T1000 (cell line): ENCODE measurements at regions not wholly inside any gene's neighbourhood (a gene's known extent, or its start where the extent isn't known, plus 50 kb on each side); places are given as distances from the start of the nearest gene placed in this dataset.
"Not testable (repeated sequence)": the region's sequence is repeated elsewhere in the genome, so short reads cannot be mapped to it uniquely, and the experiment has no call there.

Experiments used
- DNase-seq: peaks from one replicate; lab custom pipeline; 2025; ENCODE audit warnings: mixed read lengths; lab: John Stamatoyannopoulos, UW

DNA sequence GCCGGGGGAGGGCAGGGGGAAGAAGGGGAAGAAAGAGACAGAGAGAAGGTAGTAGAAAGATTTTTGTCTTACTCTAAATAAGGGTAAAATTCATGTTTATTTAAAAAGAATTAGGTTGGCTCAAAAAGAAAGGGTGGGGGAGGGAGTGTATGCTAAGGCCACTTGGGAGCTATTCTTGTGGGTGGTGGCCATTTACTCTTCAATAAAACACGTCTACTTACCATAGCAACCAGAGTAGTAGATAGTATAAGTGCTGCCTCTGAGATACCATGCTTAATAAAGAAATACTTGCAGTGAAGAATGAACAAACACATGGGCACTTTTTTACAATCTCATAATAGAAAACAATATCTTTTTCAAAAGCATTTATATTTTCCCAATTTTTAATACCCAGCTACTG is 538.1 kb upstream of the PTBP2 start:
- DNase-seq: no peak

GRCh38 chr1:96183928-96184327 is 537.7 kb upstream of the PTBP2 start:
- DNase-seq: no peak

GRCh38 chr1:96185181-96185580 is 536.4 kb upstream of the PTBP2 start:
- DNase-seq: no peak

GRCh38 chr1:96187020-96187419 is 534.6 kb upstream of the PTBP2 start:
- no peak for DNase-seq

- no peak for DNase-seq
Observed at GRCh38 chr1:96191165-96191564, 530.4 kb upstream of the PTBP2 start.

DNA sequence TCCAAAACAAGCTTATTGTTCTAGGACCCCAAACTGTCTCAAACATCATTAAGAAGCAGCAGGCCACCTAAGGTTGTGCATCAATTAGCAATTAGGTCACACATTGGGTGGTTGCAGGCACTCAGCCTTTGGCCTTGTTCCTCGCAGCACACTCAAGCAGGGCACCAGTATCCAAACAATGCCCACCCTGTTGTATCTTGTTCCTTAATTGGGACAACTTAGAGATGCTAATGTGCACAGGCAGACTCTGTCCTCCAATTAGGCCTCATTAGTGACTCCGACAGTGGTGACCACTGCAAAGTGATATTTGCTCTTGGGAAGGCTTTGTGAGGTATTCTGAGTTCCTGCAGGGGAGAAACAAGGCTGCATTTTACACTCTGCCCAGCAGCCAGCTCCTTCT is 515.1 kb upstream of the PTBP2 start:
- no peak for DNase-seq

DNA sequence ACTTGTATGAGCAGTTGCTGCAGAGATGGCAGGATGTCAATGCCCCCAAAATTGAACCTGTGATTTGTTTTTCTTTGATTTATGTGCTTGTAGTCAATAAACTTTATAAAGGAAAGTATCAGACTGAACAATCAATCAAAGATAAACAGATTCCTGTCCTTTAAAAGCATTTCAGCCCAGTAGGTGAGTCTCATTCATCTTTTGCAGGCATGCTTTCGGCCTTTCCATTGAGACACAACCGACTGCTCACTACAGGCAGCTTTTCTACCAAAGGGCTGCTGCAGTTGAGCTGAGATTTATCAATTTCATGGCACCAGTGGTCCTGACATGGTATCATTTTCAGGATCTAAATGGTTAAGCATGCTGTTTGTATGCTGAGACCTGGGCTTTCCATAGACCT is 513.6 kb upstream of the PTBP2 start:
- no peak for DNase-seq

DNA sequence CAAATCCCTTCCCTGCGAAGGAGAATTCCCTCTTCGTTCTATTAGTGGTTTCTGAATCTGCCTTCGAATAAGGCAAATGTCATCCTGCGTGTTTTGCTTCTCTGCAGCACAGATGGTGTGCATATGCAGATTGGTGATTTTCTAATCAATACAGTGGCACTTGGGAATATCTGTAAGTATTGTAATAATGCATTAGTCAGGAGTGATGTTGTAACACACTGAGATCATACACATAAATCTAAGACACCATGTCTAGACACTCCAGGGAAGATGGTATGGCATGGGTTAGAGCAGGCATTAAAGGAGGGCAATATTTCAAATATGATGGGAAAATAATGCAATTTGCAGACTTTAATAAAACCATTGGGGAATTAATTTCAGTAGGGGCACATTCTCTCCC is 513.2 kb upstream of the PTBP2 start:
- DNase-seq: no peak

- no peak for DNase-seq
Observed at GRCh38 chr1:96210054-96210453, 511.5 kb upstream of the PTBP2 start.

DNA sequence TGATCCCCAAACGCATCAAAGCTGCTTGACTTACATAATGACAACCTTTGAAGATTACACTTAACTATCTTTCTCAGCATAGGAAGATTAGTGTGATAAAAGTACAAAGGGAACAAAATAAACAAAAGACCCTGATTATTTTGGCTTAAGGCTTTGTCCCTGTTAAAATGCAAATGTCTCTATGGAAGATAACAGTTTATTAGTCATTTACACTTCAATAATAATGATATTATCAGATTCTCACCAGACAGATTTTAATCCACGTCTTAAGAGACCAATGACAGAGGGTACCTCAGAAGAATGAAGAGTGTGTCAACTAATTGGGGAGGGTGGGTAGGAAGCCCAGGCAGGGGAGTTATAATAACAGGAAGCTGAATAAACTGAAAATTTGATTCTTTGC is 510.4 kb upstream of the PTBP2 start:
- no peak for DNase-seq

- DNase-seq: no peak
Observed at GRCh38 chr1:96214982-96215381, 506.6 kb upstream of the PTBP2 start.

GRCh38 chr1:96220651-96221050 is 500.9 kb upstream of the PTBP2 start:
- DNase-seq: no peak

DNA sequence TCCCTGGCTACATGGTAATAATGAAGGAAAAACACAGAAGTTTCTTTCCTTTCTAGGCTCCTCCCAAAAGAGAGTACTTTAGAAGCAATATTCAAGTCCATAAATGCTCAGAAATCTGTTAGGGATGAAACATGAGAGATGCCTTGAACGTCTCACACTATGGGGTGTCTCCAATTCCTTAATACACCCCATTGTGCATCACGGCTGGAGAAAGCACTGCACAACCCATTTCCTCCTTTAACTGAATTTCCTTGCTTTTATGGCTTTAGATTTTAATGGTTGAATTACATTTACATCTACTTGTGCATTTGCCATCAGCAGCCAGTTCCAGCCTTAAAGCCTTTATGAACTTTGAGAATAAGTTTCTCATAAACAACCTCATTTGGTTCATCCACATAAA is 498.9 kb upstream of the PTBP2 start:
- no peak for DNase-seq

- DNase-seq: not testable (repeated sequence)
Observed at GRCh38 chr1:96224229-96224628, 497.4 kb upstream of the PTBP2 start.

DNA sequence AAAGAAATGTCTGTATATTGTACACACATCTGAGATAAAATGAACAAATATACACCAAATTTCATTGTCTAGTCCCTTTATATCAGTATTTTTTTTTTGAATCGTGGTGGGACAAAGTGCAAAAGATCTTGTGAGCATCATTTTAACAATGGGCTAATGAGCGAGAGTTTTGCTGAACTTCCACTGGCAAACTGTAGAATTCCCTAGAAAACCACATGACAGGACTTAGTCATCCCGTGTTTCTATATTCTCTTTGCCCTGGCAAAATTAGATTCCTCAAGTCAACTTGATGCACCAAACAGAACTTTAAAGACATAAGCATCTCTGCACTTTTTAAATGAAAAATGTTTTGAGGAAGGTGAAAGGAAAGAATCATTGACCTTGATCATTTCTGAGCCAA is 488.2 kb upstream of the PTBP2 start:
- no peak for DNase-seq

GRCh38 chr1:96234299-96234698 is 487.3 kb upstream of the PTBP2 start:
- no peak for DNase-seq

- DNase-seq: no peak
Observed at GRCh38 chr1:96236156-96236739, 485.3 kb upstream of the PTBP2 start.

DNA sequence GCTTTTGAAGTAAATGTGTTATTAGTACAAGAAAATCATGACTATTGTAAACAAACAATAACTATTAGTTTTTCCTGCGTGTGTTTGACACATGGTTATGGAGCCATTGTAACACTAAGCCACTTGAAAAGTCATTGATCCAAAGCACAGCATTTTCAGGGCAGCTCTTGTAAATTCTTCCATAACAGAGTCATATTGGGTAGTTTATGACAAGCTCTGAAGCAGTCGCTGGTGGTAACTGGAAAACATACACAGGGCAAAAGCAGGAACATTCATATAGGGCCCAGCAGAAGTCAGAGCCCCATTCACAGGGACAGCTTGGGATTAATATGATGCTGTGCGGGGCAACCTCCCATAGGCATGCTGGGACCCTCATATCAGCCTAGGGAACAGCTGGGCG is 483.2 kb upstream of the PTBP2 start:
- DNase-seq: no peak

- no peak for DNase-seq
Observed at GRCh38 chr1:96240438-96240837, 481.1 kb upstream of the PTBP2 start.

DNA sequence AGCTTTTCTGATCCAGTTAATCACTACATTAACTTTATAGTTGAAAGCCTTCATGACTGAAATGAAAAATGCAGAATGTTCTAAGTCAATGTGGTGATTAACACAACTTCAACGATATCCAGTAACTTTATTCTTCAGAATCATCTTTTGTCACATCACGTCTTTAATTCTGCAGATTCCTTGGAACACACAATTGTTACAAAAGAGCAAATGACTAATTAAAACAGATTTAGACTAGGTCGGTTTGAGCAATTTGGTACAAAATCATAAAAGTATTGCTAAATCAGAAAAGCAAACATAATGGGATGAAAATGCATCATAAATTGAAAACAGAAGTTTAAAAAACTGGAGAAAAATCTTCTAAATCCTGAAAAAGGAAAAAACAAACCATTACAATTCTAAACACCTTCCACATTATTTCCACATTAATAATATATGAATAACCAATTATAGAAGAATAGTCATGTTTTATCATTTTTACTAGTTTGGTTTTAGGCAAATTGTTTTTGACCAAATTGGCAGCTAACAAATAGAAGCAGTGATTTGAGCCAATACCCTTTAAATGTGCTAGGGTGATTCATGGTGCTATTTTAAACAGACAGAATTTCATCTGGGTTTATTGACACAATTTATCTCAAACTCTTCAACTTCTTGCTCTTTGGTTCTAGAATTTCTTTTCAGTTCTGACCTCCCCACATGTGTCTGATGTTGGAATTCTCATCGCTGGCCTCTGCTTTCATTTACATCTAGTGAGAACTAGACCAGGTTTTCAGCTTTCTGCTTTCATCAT is 468.1 kb upstream of the PTBP2 start:
- no peak for DNase-seq

DNA sequence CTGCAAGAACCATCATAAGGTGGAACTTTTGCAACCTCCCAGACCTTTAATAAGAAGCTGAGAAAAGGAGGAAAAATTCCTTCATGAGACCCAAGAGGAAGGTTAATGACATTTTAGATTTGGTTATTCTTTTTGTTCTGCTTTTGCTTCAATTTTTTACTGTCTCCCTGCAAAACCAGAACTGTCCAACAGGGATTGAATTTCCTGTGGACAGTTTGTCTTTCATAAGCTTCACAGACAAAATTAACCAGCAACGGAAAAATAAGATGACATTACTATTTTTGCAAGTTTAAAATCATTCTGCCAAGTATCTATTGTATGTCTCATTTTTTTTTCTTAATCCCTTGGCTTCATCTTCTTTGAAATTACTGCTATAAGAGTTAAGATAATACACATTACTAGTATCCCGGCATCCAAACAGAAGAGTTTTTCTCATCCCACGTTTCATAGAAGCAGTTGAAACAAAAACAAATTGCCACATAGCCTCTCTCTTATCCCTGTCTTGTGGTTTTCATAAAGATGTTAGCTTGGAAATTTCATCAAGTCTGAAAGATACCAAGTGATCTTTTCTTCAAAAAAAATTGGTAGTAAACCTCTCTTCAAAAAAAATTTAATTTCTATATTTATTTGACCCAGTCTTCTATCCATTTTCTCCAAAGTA is 465.3 kb upstream of the PTBP2 start:
- no peak for DNase-seq

DNA sequence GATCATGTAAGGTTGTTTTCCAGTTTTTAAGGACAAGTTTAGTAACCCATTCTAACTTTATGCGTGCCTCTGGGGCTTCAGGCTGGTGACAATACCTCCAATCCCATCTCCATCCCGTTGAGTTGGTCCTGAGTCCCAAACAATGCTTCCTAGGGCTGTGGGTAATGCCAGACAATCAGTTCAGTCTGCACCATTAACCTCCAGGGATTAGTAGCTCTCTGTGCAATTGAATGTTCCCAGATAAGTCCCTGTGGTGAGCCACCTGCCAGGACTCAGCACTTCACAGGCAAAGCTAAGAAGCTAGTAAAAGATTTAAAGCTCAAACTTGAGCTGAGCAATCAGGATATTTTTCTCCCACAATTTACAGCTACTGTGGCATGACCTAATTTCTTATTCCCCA is 462.2 kb upstream of the PTBP2 start:
- no peak for DNase-seq

DNA sequence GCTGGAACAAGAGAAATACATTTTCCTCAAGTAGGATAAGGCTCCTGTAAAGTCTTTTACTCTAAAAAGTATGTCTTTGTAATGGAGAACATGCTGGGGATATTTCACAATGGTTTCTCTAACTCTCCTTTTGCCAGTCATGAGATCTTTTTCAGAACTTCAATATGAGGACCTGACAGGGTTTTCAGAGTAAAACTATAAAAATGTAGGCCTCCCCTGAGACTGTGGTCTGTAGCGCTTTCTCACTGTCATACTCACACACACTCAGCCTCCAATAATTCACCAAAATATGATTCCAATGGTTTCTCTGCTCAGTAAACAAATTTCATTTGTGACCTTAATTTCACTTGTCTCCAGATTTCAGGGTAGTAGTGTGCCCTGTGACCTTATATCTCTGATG is 440.1 kb upstream of the PTBP2 start:
- DNase-seq: no peak
